GM19438 (cell line): ENCODE measurements at regions not wholly inside any gene's neighbourhood (a gene's known extent, or its start where the extent isn't known, plus 50 kb on each side); places are given as distances from the start of the nearest gene placed in this dataset.
"Not testable (repeated sequence)": the region's sequence is repeated elsewhere in the genome, so short reads cannot be mapped to it uniquely, and the experiment has no call there.

Source experiments
- ATAC-seq: cut with Tn5 transposase; IDR thresholded peaks from one replicate; pipeline ENCODE4 v1.9.1; 2021; ENCODE audit warnings: low read depth; ENCODE audit not compliant: unreplicated experiment

- not testable (repeated sequence) for ATAC-seq
These were observed 74.9 kb upstream of the OTUD4 start for GRCh38 chr4:145255311-145255710.

- no peak for ATAC-seq
These were observed 71.8 kb upstream of the OTUD4 start for GRCh38 chr4:145252190-145252589.

GRCh38 chr4:145251391-145251790 lies 71.0 kb upstream of the OTUD4 start:
- ATAC-seq: no peak

- ATAC-seq: no peak
These were observed 68.6 kb upstream of the OTUD4 start for GRCh38 chr4:145248971-145249370.

GRCh38 chr4:145248502-145248901 lies 68.1 kb upstream of the OTUD4 start:
- ATAC-seq: no peak

- peak; percentile 98 for ATAC-seq
These were observed 53.8 kb upstream of the OTUD4 start for GRCh38 chr4:145234091-145234706.

- no peak for ATAC-seq
These were observed 51.7 kb upstream of the OTUD4 start for GRCh38 chr4:145231906-145232700.

GRCh38 chr4:145230726-145231125 lies 50.3 kb upstream of the OTUD4 start:
- no peak for ATAC-seq
